GM21381 (cell line): ENCODE measurements at regions not wholly inside any gene's neighbourhood (a gene's known extent, or its start where the extent isn't known, plus 50 kb on each side); places are given as distances from the start of the nearest gene placed in this dataset.

Experiments
- ATAC-seq: cut with Tn5 transposase; IDR thresholded peaks from one replicate; pipeline ENCODE4 v1.9.1; 2021; ENCODE audit warnings: mild to moderate bottlenecking, moderate library complexity; ENCODE audit not compliant: unreplicated experiment

DNA sequence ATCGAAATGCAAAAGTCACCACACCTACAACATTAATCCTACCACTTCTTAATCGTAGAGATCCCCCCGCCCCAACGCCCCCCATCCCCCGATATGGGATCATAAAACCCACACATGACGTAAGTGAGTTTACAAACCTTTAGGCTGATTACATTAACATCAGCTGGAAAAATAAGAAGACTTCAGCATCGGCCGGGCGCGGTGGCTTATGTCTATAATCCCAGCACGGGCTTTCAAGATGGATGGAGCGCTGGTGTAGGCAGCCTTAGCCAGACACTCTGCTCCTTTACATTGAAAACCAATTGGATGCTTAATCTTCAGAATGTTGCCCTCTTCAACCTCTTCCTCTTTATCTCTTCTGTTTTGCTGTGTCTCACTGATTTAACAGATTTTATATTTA lies 1376.0 kb downstream of the MAT2B start:
- no peak for ATAC-seq

DNA sequence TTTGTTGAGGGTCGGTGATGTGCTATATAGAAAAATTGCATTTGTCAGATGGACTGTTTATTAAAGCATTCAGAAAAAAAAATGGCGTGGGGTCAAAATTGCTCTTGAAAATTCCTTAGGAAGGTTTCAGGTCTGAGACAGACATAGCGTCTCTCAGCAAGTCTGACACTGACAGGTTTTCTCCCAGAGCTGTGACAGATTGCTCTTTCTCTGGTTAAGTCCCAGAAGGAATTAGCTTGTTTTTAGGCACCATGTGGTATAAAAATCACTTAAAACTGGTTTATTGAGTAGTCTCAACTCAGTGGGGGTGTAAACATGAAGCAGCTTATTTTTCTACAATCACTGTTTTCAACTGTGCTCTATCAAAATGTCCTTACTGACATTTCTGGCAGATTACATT lies 1379.8 kb downstream of the MAT2B start:
- ATAC-seq, result no peak

- no peak for ATAC-seq
Measured at GRCh38 chr5:164893071-164893470, 1387.7 kb downstream of the MAT2B start.

- ATAC-seq, result no peak
Measured at GRCh38 chr5:164898705-164899104, 1393.3 kb downstream of the MAT2B start.

GRCh38 chr5:164909673-164910072 lies 1404.3 kb downstream of the MAT2B start:
- no peak for ATAC-seq

DNA sequence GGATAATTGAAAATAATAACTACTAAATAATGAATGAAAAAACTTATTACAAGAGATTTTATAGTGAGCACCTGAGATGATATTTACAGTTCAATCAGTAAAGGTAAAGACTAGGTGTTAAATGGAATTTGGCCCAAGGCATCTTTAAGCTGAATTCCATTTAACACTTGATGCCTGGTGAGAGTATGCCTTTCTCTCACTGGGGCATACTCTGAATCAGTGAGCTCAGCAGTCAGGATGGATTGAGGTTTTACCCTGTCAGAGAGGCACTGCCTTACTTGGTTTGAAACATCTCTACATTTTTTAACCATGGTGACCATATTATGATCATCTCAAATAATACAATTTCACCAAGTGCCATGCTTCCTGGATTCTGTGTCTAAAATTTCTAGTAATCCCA lies 1416.3 kb downstream of the MAT2B start:
- ATAC-seq, result no peak

GRCh38 chr5:164934039-164934438 lies 1428.6 kb downstream of the MAT2B start:
- no peak for ATAC-seq

DNA sequence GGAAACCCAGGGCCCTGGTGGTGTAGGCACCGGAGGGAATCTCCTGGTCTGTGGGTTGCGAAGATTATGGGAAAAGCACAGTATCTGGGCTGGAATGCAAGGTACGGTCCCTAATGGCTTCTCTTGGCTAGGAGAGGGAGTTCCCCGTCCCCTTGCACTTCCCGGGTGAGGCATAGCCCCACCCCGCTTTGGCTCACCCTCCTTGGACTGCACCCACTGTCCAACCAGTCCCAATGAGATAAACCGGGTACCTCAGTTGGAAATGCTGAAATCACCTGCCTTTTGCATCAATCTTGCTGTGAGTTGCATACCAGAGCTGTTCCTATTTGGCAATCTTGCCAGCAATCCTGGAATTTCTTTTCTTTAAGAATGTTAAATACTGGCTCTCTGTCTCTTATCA lies 1429.1 kb downstream of the MAT2B start:
- ATAC-seq, result no peak

GRCh38 chr5:164941132-164941531 lies 1435.7 kb downstream of the MAT2B start:
- no peak for ATAC-seq

GRCh38 chr5:164950927-164951326 lies 1445.5 kb downstream of the MAT2B start:
- no peak for ATAC-seq

- ATAC-seq, result no peak
Measured at GRCh38 chr5:164951570-164951969, 1446.2 kb downstream of the MAT2B start.

- ATAC-seq, result no peak
Measured at GRCh38 chr5:164958688-164959087, 1453.3 kb downstream of the MAT2B start.

GRCh38 chr5:164959761-164960160 lies 1454.3 kb downstream of the MAT2B start:
- ATAC-seq, result no peak

- ATAC-seq, result no peak
Measured at GRCh38 chr5:164962329-164962961, 1457.0 kb downstream of the MAT2B start.

DNA sequence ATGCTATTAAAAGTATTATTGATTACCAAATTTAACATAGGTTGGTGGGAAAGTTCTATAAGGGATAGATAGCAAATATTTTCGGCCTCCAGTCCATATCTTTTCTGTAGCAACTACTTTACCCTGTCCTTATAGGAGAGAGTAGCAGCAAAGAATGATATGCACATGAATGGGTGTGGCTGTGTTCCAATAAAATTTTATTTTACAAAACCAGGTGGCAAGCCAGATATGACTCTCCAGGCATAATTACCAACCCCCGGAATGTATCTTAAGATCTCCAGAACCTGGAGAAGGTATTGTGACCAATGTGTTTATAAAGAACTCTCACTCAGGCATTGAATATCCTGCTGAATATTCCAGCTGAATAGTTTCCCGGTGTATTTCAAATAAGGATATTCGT lies 1461.2 kb downstream of the MAT2B start:
- ATAC-seq, result no peak

DNA sequence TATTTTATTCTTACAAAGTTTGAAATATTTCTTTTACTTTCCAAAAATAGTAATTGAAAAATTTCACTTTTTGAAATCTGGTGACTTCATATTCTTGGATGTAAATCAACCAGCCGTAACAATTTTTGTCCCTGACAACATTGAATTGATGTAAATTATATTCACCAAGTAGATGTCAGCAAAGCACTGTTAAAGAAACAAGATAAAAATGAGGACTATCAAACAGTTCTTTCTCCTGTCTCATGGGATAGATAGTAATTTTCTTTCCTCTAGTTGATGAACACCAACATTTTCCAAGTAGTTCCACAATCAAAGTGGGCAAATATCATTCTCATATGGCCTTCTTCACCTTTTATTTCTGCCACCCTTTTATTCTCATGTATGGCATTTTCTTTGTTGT lies 1461.9 kb downstream of the MAT2B start:
- ATAC-seq, result no peak

GRCh38 chr5:164972973-164973372 lies 1467.6 kb downstream of the MAT2B start:
- ATAC-seq, result no peak

DNA sequence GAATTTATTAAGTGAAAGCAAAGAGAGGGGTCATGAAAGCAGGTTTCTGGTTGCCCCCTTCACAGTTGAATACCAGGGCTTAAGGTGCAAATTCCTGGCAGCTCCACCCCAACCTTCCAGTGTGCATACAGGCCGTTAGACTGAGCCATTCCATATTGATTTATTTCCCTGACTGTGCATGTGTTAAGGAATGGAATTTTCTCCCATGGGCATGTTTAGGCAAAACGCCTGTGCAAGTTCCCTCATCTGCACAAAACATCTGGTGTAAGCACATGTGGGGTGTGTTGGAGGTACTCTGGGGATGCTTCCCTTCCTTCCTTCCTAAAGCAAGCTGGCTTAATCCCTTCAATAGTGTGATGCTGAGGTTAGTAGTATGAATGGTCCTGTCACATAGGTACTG lies 1470.6 kb downstream of the MAT2B start:
- no peak for ATAC-seq

DNA sequence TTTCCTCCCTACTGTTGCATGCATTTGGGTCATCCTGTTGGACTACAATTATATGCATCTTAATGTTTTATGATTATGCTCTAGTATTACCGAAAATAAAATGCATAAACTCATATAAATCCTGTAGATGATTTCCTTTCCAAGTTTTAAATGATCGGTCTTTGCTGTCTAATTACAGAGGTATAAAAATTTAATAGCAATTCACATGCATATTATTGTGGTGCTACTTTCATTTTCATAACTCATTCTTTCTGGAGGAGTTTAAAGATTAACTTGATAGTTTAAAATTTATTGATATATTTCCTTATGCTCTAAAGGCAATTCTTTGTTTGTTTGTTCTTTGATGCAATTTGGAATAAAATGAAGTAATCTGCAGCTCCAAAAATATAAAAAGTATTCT lies 1475.1 kb downstream of the MAT2B start:
- ATAC-seq, result no peak

DNA sequence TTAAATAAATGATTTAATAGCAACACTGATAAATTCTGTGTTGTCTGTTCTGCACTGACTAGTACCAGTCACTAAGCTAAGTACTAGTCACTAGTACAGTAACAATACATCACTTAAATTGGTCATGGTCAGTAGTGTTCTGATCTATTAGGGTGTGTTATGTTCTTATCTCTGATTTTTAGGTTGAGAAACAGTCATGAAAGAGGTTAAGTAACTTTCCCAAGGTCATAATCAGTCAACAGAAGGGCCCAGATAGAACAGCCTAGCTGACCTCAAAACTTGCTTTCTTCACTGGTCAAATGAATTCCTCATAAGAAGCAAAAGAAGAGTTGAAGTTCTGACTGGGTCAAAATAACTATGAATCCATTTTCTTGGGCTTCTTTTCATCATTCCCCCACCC lies 1492.7 kb downstream of the MAT2B start:
- no peak for ATAC-seq

DNA sequence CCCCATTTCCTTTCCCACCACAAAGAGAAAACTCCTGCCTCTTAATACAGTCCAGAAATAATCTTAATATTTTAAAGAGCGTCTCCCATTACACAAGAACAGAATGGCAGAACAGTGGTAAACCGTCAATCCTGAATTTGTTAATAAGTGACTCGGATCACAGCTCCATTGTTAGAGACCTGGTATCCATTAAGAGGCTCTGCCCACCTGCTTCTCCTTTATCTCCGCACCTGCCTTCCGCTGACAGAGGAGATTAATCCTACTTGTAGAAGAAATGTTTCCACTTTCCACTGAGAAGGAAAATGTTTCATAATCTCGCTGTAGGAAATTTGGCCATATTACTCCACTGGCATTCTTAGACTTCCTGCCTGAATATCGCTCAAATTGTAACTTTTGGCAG lies 1493.2 kb downstream of the MAT2B start:
- ATAC-seq, result no peak

DNA sequence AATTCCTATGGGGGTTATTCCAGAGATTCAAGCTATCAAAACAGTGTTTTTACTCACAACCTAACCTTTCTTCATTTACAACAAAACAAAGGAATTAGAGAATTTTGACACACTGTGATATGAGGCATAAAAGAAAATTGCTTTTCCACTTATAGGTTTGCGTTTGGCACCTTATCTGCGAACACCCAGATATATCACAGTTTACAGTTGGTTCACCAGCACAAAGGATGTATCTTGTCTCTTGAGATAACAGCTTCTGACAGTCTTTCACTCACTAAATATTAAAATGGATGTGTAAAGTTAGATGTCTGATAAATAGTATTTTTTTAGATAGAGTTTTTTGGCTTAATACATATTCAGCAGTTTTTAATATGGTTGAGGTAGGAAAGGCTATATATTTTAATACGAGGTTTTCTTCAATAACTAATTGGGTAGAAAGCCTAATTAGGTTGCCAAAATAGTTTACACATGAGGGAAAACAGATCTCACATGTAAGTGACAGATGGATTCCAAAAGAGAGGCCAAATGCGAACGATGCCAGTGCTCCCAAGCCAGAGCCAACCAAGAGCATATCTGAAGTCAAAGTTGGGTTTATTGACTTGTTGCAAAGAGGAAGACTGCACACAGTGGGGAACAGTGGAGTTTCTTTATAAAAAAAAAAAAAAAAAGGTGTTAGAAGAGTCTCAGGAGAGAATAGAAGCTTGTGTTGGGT lies 1495.2 kb downstream of the MAT2B start:
- ATAC-seq, result no peak

DNA sequence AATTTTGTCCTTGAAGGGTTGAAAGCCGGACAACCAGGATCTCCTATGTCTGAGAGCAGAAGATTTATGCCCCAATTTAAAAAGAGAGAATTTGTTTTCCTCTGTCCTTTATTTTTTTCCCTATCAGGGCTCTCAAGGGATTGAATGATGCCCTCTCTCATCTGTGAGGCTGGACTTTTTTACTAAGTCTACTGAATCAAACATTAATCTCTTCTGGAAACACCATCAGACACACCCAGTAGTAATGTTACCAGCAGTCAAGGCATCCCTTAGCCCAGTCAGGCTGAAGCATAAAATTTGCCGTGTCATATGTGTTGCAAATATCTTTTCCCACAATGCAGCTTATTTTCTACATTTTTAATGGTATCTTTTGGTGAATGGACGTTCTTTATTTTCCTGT lies 1497.9 kb downstream of the MAT2B start:
- no peak for ATAC-seq
